ENCODE measurements at regions not wholly inside any gene's neighbourhood (a gene's known extent, or its start where the extent isn't known, plus 50 kb on each side); places are given as distances from the start of the nearest gene placed in this dataset.

- Histone ChIP-seq H3K4me3 (ENCODE audit: low read depth, low read length) (no peak overlapping the region), H3K4me1 (ENCODE audit: control insufficient read depth, insufficient read depth, low read length) (no peaks in the 10 kb centered on the region), H3K9ac (ENCODE audit: low read depth, low read length) (no peak overlapping the region), H3K9me3 (ENCODE audit: control insufficient read depth, insufficient read depth, low read length) (no peaks in the 10 kb centered on the region), H3K36me3 (ENCODE audit: control insufficient read depth, insufficient read depth, low read length) (no peaks in the 10 kb centered on the region), H3K27me3 (ENCODE audit: control insufficient read depth, insufficient read depth, low read length) (no peaks in the 10 kb centered on the region)
Measured at GRCh38 chr6:80478030-80478429, 371.6 kb downstream of the BCKDHB start.

DNA sequence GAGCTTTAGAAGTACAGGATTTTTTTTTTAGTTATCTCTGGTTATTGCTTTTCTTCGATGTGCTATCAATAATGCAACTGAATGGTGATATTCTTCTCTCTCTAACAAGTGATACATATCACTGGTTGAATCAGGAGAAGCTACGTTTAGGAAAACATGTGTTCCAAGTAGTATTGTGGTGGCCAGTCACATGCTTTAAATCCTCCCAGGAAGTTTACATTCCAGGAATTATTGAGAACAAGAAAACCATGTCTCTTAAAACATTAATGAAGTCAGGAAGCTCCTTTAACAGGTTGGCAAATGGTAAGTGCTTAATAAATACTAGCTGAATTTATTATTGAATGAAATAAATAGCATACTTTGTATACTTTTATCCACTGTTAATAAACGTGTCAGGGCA is 371.1 kb downstream of the BCKDHB start:
- Histone ChIP-seq H3K4me3 (ENCODE audit: low read depth, low read length) (no peak overlapping the region), H3K27me3 (ENCODE audit: control insufficient read depth, insufficient read depth, low read length) (no peaks in the 10 kb centered on the region), H3K4me1 (ENCODE audit: control insufficient read depth, insufficient read depth, low read length) (no peaks in the 10 kb centered on the region), H3K36me3 (ENCODE audit: control insufficient read depth, insufficient read depth, low read length) (no peaks in the 10 kb centered on the region), H3K9me3 (ENCODE audit: control insufficient read depth, insufficient read depth, low read length) (no peaks in the 10 kb centered on the region), H3K9ac (ENCODE audit: low read depth, low read length) (no peak overlapping the region)

- Histone ChIP-seq H3K4me1 (ENCODE audit: control insufficient read depth, insufficient read depth, low read length) (no peaks in the 10 kb centered on the region), H3K27me3 (ENCODE audit: control insufficient read depth, insufficient read depth, low read length) (no peaks in the 10 kb centered on the region), H3K4me3 (ENCODE audit: low read depth, low read length) (no peak overlapping the region), H3K9ac (ENCODE audit: low read depth, low read length) (no peak overlapping the region), H3K36me3 (ENCODE audit: control insufficient read depth, insufficient read depth, low read length) (no peaks in the 10 kb centered on the region), H3K9me3 (ENCODE audit: control insufficient read depth, insufficient read depth, low read length) (no peaks in the 10 kb centered on the region)
Measured at GRCh38 chr6:80472271-80472670, 365.8 kb downstream of the BCKDHB start.

- H3K4me1 ChIP-seq (ENCODE audit: control insufficient read depth, insufficient read depth, low read length) = no peaks in the 10 kb centered on the region
- no peaks in the 10 kb centered on the region for H3K36me3 ChIP-seq (ENCODE audit: control insufficient read depth, insufficient read depth, low read length)
- no peaks in the 10 kb centered on the region for H3K27me3 ChIP-seq (ENCODE audit: control insufficient read depth, insufficient read depth, low read length)
- no peak overlapping the region for H3K4me3 ChIP-seq (ENCODE audit: low read depth, low read length)
- no peak overlapping the region for H3K9ac ChIP-seq (ENCODE audit: low read depth, low read length)
- no peaks in the 10 kb centered on the region for H3K9me3 ChIP-seq (ENCODE audit: control insufficient read depth, insufficient read depth, low read length)
Measured at GRCh38 chr6:80469977-80470376, 363.5 kb downstream of the BCKDHB start.

GRCh38 chr6:80468398-80468797 is 361.9 kb downstream of the BCKDHB start:
- Histone ChIP-seq H3K36me3 (ENCODE audit: control insufficient read depth, insufficient read depth, low read length) (no peaks in the 10 kb centered on the region), H3K4me3 (ENCODE audit: low read depth, low read length) (no peak overlapping the region), H3K9me3 (ENCODE audit: control insufficient read depth, insufficient read depth, low read length) (no peaks in the 10 kb centered on the region), H3K27me3 (ENCODE audit: control insufficient read depth, insufficient read depth, low read length) (no peaks in the 10 kb centered on the region), H3K4me1 (ENCODE audit: control insufficient read depth, insufficient read depth, low read length) (peaks cover 4% of the 10 kb centered on the region), H3K9ac (ENCODE audit: low read depth, low read length) (no peak overlapping the region)

DNA sequence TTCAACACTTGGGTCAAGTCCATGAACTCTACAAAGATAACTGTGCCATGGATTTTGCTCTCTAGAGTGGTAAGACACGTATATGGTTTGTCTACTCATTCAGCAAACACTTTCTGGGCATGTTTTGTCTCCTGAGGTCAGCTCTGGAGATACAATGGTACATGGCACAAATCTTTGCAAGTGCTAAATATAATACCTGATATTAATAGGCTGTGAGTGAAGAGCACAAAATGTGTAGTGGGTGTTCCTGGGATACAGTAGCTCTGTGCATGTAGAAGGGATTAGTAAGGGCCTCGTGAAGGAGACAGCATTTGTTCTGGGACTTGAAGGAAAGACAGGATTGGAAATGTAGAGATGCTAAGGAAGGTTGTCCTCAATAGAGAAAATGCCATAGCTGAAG is 360.9 kb downstream of the BCKDHB start:
- Histone ChIP-seq H3K9me3 (ENCODE audit: control insufficient read depth, insufficient read depth, low read length) (no peaks in the 10 kb centered on the region), H3K36me3 (ENCODE audit: control insufficient read depth, insufficient read depth, low read length) (no peaks in the 10 kb centered on the region), H3K27me3 (ENCODE audit: control insufficient read depth, insufficient read depth, low read length) (no peaks in the 10 kb centered on the region)

DNA sequence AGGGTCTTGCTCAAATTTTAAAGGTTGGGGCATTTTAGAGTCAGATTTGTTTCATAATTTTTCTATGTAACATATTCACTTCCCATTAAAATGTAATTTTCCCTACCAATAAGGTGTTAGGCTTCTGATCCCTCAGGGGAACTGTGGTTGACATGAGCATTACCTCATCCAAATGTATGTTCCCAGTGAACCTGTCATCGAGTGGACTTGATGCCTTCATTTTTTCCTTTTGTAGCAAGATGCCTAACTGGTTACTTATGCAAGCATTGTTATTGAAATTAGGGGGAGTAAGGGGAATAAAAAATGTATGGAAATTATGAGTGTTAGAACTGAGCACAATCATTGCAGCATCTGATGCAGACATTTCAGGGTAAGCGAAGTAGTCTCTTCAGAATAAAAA is 360.5 kb downstream of the BCKDHB start:
- Histone ChIP-seq H3K4me3 (ENCODE audit: low read depth, low read length) (no peak overlapping the region), H3K9me3 (ENCODE audit: control insufficient read depth, insufficient read depth, low read length) (no peaks in the 10 kb centered on the region), H3K9ac (ENCODE audit: low read depth, low read length) (no peak overlapping the region), H3K27me3 (ENCODE audit: control insufficient read depth, insufficient read depth, low read length) (no peaks in the 10 kb centered on the region), H3K4me1 (ENCODE audit: control insufficient read depth, insufficient read depth, low read length) (peaks cover 4% of the 10 kb centered on the region), H3K36me3 (ENCODE audit: control insufficient read depth, insufficient read depth, low read length) (no peaks in the 10 kb centered on the region)

More for the DNA sequence above, 360.9 kb downstream of the BCKDHB start:
- Histone ChIP-seq H3K9ac (ENCODE audit: low read depth, low read length) (no peak overlapping the region), H3K4me3 (ENCODE audit: low read depth, low read length) (no peak overlapping the region), H3K4me1 (ENCODE audit: control insufficient read depth, insufficient read depth, low read length) (peaks cover 4% of the 10 kb centered on the region)

GRCh38 chr6:80465513-80465912 is 359.0 kb downstream of the BCKDHB start:
- Histone ChIP-seq H3K4me3 (ENCODE audit: low read depth, low read length) (no peak overlapping the region), H3K4me1 (ENCODE audit: control insufficient read depth, insufficient read depth, low read length) (peaks cover 4% of the 10 kb centered on the region), H3K27me3 (ENCODE audit: control insufficient read depth, insufficient read depth, low read length) (no peaks in the 10 kb centered on the region), H3K36me3 (ENCODE audit: control insufficient read depth, insufficient read depth, low read length) (no peaks in the 10 kb centered on the region), H3K9ac (ENCODE audit: low read depth, low read length) (no peak overlapping the region), H3K9me3 (ENCODE audit: control insufficient read depth, insufficient read depth, low read length) (no peaks in the 10 kb centered on the region)

DNA sequence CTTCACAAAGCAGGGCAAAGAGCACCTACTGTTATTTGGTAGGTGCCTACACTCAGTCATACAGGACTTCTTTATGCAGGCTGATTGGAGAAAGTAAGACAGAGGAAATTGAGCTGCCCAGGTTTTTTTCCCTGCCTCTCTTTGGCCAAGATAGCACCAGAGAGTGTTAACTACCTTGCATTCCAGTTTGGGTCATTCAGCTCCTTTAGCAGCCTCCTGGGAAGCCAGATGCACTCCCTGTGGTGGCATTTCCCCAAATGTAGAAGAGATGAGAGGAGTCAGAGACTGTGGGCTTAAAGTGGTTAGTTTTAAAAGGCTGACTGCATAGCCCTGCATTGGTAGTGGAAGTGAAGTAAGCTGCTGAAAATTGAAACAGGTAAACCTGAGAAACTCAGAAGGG is 358.4 kb downstream of the BCKDHB start:
- peaks cover 4% of the 10 kb centered on the region for H3K4me1 ChIP-seq (ENCODE audit: control insufficient read depth, insufficient read depth, low read length)
- no peak overlapping the region for H3K9ac ChIP-seq (ENCODE audit: low read depth, low read length)
- H3K36me3 ChIP-seq (ENCODE audit: control insufficient read depth, insufficient read depth, low read length) = no peaks in the 10 kb centered on the region
- H3K9me3 ChIP-seq (ENCODE audit: control insufficient read depth, insufficient read depth, low read length) = no peaks in the 10 kb centered on the region
- no peaks in the 10 kb centered on the region for H3K27me3 ChIP-seq (ENCODE audit: control insufficient read depth, insufficient read depth, low read length)
- H3K4me3 ChIP-seq (ENCODE audit: low read depth, low read length) = no peak overlapping the region

- peaks cover 4% of the 10 kb centered on the region for H3K4me1 ChIP-seq (ENCODE audit: control insufficient read depth, insufficient read depth, low read length)
- no peaks in the 10 kb centered on the region for H3K36me3 ChIP-seq (ENCODE audit: control insufficient read depth, insufficient read depth, low read length)
- H3K9ac ChIP-seq (ENCODE audit: low read depth, low read length) = no peak overlapping the region
- no peaks in the 10 kb centered on the region for H3K27me3 ChIP-seq (ENCODE audit: control insufficient read depth, insufficient read depth, low read length)
- H3K4me3 ChIP-seq (ENCODE audit: low read depth, low read length) = no peak overlapping the region
- H3K9me3 ChIP-seq (ENCODE audit: control insufficient read depth, insufficient read depth, low read length) = no peaks in the 10 kb centered on the region
Measured at GRCh38 chr6:80463197-80463596, 356.7 kb downstream of the BCKDHB start.

GRCh38 chr6:80460257-80460865 is 353.9 kb downstream of the BCKDHB start:
- no peak overlapping the region for H3K4me3 ChIP-seq (ENCODE audit: low read depth, low read length)
- no peak overlapping the region for H3K9ac ChIP-seq (ENCODE audit: low read depth, low read length)
- no peaks in the 10 kb centered on the region for H3K9me3 ChIP-seq (ENCODE audit: control insufficient read depth, insufficient read depth, low read length)
- H3K27me3 ChIP-seq (ENCODE audit: control insufficient read depth, insufficient read depth, low read length) = no peaks in the 10 kb centered on the region
- H3K36me3 ChIP-seq (ENCODE audit: control insufficient read depth, insufficient read depth, low read length) = no peaks in the 10 kb centered on the region
- H3K4me1 ChIP-seq (ENCODE audit: control insufficient read depth, insufficient read depth, low read length) = peaks cover 4% of the 10 kb centered on the region

DNA sequence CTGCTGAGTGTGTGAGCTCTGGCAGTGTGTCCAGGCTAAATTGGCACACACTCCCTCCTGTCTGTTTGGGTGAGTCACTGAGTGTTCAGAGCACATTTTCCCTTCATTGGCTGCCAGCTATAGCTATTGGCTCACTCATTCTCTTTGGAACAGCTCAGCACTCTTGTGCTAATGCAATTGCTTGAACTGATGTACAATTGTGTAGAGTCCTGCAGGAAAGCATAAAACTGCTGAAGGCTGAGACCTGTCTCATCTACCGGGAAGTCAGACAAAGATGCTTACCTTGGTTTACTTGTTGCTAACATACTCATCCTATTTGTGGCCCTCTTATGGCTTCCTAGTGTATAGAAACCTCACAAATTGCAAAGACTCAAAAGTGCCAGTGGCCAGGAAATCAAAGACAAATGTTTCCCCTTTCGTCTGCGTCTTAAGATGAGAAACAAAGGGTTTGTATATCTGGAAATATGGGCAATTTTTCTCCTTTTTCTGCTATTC is 351.0 kb downstream of the BCKDHB start:
- no peaks in the 10 kb centered on the region for H3K4me1 ChIP-seq (ENCODE audit: control insufficient read depth, insufficient read depth, low read length)
- H3K36me3 ChIP-seq (ENCODE audit: control insufficient read depth, insufficient read depth, low read length) = no peaks in the 10 kb centered on the region
- H3K4me3 ChIP-seq (ENCODE audit: low read depth, low read length) = no peak overlapping the region
- H3K9ac ChIP-seq (ENCODE audit: low read depth, low read length) = no peak overlapping the region
- H3K27me3 ChIP-seq (ENCODE audit: control insufficient read depth, insufficient read depth, low read length) = no peaks in the 10 kb centered on the region
- H3K9me3 ChIP-seq (ENCODE audit: control insufficient read depth, insufficient read depth, low read length) = no peaks in the 10 kb centered on the region
